K562 (cell line): ENCODE measurements at regions not wholly inside any gene's neighbourhood (a gene's known extent, or its start where the extent isn't known, plus 50 kb on each side); places are given as distances from the start of the nearest gene placed in this dataset.

Experiments
- TCF3 ChIP-seq: sonication (generic); formaldehyde crosslinking; IDR thresholded peaks from 2 replicates; pipeline ENCODE4 v1.4.0; 2020; ENCODE audit warnings: mild to moderate bottlenecking, missing genetic modification reagents
- ZFP36 ChIP-seq: fragments of 150-350 bp; IDR thresholded peaks from 2 replicates; pipeline ENCODE4 v1.6.1; 2018; ENCODE audit warnings: low read length, low read depth; ENCODE audit not compliant: partially characterized antibody
- TF ChIP-seq, protein P1 (sequence below), 2 experiments: fragments of 200-800 bp in 1 of 2; sonication (Bioruptor generic) in 1 of 2; sonication (generic) in 1 of 2; formaldehyde crosslinking in 1 of 2; IDR thresholded peaks in 1 of 2; conservative IDR thresholded peaks in 1 of 2; 2 replicates each; pipeline versions ENCODE4 v1.5.0 to v1.6.1; 2016 to 2020; ENCODE audit warnings: missing compliant biosample characterization in 1 of 2, missing genetic modification characterization in 1 of 2, missing genetic modification reagents in 1 of 2
- TF ChIP-seq, protein P2 (sequence below), 2 experiments: fragments of 450-650 bp in 1 of 2; sonication (generic) in 1 of 2; formaldehyde crosslinking in 1 of 2; IDR thresholded peaks in 1 of 2; conservative IDR thresholded peaks in 1 of 2; 2 replicates each; pipeline versions ENCODE4 v1.6.1 to v1.8.1; 2016 to 2023; ENCODE audit warnings: mild to moderate bottlenecking in 2 of 2, moderate library complexity in 2 of 2, inconsistent platforms in 1 of 2, missing genetic modification reagents in 1 of 2

DNA sequence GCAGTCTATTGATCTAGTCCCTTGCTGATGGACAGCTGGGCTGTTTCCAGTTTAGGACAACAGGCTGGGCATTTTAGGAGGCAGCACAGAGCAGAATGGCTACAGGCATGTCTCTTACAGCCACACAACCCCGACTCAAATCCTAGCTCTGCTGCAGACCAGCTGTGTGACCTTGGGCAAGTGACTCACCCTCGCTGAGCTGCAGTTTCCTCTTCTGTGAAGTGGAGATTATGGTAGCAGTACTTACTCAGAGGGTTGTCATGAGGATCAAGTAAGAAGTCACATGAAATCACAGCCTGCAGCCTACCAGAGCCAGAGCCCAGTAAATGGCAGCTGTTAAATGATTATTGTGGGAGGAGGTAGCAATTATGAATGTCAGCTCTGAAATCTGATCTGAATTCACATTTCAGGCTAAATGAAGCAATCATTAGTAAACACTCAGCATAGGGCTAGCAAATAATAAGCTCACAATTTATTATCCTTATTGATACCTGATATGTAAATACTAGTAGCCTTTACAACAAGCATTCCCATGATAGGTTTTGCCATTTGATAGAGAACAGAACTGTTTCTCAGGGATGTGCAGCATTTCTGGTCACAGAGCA lies 58.9 kb downstream of the MYEOV start (continued):
- TF ChIP-seq, protein P1, sequence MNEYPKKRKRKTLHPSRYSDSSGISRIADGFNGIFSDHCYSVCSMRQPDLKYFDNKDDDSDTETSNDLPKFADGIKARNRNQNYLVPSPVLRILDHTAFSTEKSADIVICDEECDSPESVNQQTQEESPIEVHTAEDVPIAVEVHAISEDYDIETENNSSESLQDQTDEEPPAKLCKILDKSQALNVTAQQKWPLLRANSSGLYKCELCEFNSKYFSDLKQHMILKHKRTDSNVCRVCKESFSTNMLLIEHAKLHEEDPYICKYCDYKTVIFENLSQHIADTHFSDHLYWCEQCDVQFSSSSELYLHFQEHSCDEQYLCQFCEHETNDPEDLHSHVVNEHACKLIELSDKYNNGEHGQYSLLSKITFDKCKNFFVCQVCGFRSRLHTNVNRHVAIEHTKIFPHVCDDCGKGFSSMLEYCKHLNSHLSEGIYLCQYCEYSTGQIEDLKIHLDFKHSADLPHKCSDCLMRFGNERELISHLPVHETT (CRISPR knock-in tag; conservative IDR thresholded peaks at IDR 0.05 in 1 of 2, IDR thresholded peaks at IDR 0.05 in 1 of 2), result no peak
- TF ChIP-seq TCF3 (CRISPR knock-in tag) (peak; percentile 43; the same call in 1 of the 2 replicates), ZFP36 (peak; percentile 79)
- TF ChIP-seq, protein P2, sequence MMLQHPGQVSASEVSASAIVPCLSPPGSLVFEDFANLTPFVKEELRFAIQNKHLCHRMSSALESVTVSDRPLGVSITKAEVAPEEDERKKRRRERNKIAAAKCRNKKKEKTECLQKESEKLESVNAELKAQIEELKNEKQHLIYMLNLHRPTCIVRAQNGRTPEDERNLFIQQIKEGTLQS (IDR thresholded peaks at IDR 0.05), result 0 out of 2 replicates have a peak, but pooled peaks have one; percentile 24
- TF ChIP-seq, protein P2 (CRISPR knock-in tag; conservative IDR thresholded peaks at IDR 0.05), result no peak
